Gastroesophageal sphincter (tissue), 3 donors: ENCODE measurements at regions not wholly inside any gene's neighbourhood (a gene's known extent, or its start where the extent isn't known, plus 50 kb on each side); places are given as distances from the start of the nearest gene placed in this dataset.

Experiments
- CTCF ChIP-seq, 4 experiments: fragments of 200-600 bp in 2 of 4; fragments of 450-650 bp in 2 of 4; sonication (generic) in 1 of 4; IDR thresholded peaks; one replicate each; pipeline ENCODE4 v1.5.1; 2017 to 2019; ENCODE audit warnings: antibody characterized with exemption in 4 of 4, mild to moderate bottlenecking in 2 of 4, moderate library complexity in 2 of 4
- EP300 ChIP-seq: sonication (generic); formaldehyde crosslinking; IDR thresholded peaks from one replicate; pipeline ENCODE4 v1.6.1; 2017; ENCODE audit warnings: antibody characterized with exemption, mild to moderate bottlenecking
- POLR2A ChIP-seq, 2 donors: fragments of 450-650 bp; IDR thresholded peaks; one replicate each; pipeline ENCODE4 v1.6.1; 2017; ENCODE audit warnings: antibody characterized with exemption in 2 of 2, mild to moderate bottlenecking in 2 of 2, moderate library complexity in 1 of 2
- POLR2AphosphoS5 ChIP-seq: sonication (generic); formaldehyde crosslinking; IDR thresholded peaks from one replicate; pipeline ENCODE4 v1.6.1; 2017; ENCODE audit warnings: antibody characterized with exemption

- TF ChIP-seq POLR2A (IDR thresholded peaks at IDR 0.05) (no peak), CTCF (IDR thresholded peaks at IDR 0.05) (no peak), POLR2AphosphoS5 (no peak), EP300 (no peak)
Observed at GRCh38 chr9:26261503-26262330, 583.5 kb upstream of the TUSC1 start.
